SK-N-SH (cell line): ENCODE measurements at regions not wholly inside any gene's neighbourhood (a gene's known extent, or its start where the extent isn't known, plus 50 kb on each side); places are given as distances from the start of the nearest gene placed in this dataset.

Experiments
- CTCF ChIA-PET: fragments of 300-600, 350-600 bp; formaldehyde crosslinking; extraction: SDS; loops from one replicate; lab custom pipeline; 2021; lab: Yijun Ruan, JAX
- POLR2A ChIA-PET: fragments of 350-600 bp; sonication (Branson Sonifier 250); formaldehyde crosslinking; extraction: SDS; loops from one replicate; lab custom pipeline; 2020; ENCODE audit warnings: antibody characterized with exemption, inconsistent platforms; lab: Yijun Ruan, JAX
- DNase-seq: peaks from one replicate; pipeline ENCODE4 v3.0.0; 2012
- H2AFZ ChIP-seq: fragments of 200-600 bp; sonication (generic); 2 replicates; pipeline ENCODE4 v1.8.1; 2016; ENCODE audit warnings: antibody characterized with exemption, mild to moderate bottlenecking, low read depth
- H3F3A ChIP-seq: fragments of 200-600 bp; sonication (generic); replicated peaks from 2 replicates; pipeline ENCODE3; 2016; ENCODE audit warnings: antibody characterized with exemption, mild to moderate bottlenecking; ENCODE audit not compliant: insufficient read depth
- H3K27ac ChIP-seq, 2 experiments: fragments of 200-500 bp in 1 of 2; fragments of 200-600 bp in 1 of 2; sonication (Bioruptor generic) in 1 of 2; sonication (generic), shearing (Covaris generic) in 1 of 2; 2 replicates each; pipeline versions ENCODE4 v1.5.1 to v1.6.1; 2014 to 2016; ENCODE audit warnings: low read depth in 2 of 2, inconsistent platforms in 1 of 2, low read length in 1 of 2, mild to moderate bottlenecking in 1 of 2, mixed read lengths in 1 of 2
- H3K27me3 ChIP-seq: fragments of 200-600 bp; sonication (generic), shearing (Covaris generic); 2 replicates; pipeline ENCODE4 v1.6.1; 2016; ENCODE audit warnings: mixed run types; ENCODE audit not compliant: insufficient read depth
- H3K36me3 ChIP-seq, 2 experiments: fragments of 200-500 bp in 1 of 2; fragments of 200-600 bp in 1 of 2; sonication (Bioruptor generic) in 1 of 2; sonication (generic) in 1 of 2; replicated peaks in 1 of 2; 2 replicates each; pipeline versions ENCODE3 to v1.5.1; 2014 to 2016; ENCODE audit warnings: low read length in 1 of 2, mild to moderate bottlenecking in 1 of 2; ENCODE audit not compliant: insufficient read depth in 2 of 2, control insufficient read depth in 1 of 2
- H3K4me1 ChIP-seq, 2 experiments: fragments of 200-500 bp in 1 of 2; fragments of 200-600 bp in 1 of 2; sonication (Bioruptor generic) in 1 of 2; sonication (generic), shearing (Covaris generic) in 1 of 2; 2 replicates each; pipeline versions ENCODE4 v1.5.1 to v1.6.1; 2014 to 2016; ENCODE audit warnings: low read depth in 1 of 2, low read length in 1 of 2, mixed run types in 1 of 2; ENCODE audit not compliant: insufficient read depth in 2 of 2, control insufficient read depth in 1 of 2
- H3K4me2 ChIP-seq: fragments of 200-600 bp; sonication (generic), shearing (Covaris generic); 2 replicates; pipeline ENCODE4 v1.6.1; 2017; ENCODE audit warnings: mixed run types
- H3K4me3 ChIP-seq, 2 experiments: fragments of 200-500 bp in 1 of 2; fragments of 200-600 bp in 1 of 2; sonication (Bioruptor generic) in 1 of 2; sonication (generic), shearing (Covaris generic) in 1 of 2; 2 replicates each; pipeline versions ENCODE4 v1.5.1 to v1.8.1; 2014 to 2016; ENCODE audit warnings: low read depth in 2 of 2, inconsistent platforms in 1 of 2, low read length in 1 of 2, mild to moderate bottlenecking in 1 of 2, mixed read lengths in 1 of 2, moderate library complexity in 1 of 2
- H3K79me2 ChIP-seq: fragments of 200-600 bp; sonication (generic); 2 replicates; pipeline ENCODE4 v1.8.1; 2017; ENCODE audit warnings: mild to moderate bottlenecking; ENCODE audit not compliant: insufficient read depth
- H3K9ac ChIP-seq: fragments of 200-600 bp; sonication (generic); 2 replicates; pipeline ENCODE4 v1.6.1; 2017; ENCODE audit warnings: mixed run types
- H3K9me2 ChIP-seq: fragments of 200-600 bp; sonication (generic); 2 replicates; pipeline ENCODE4 v1.6.1; 2017; ENCODE audit warnings: mixed run types
- H3K9me3 ChIP-seq: fragments of 200-600 bp; sonication (generic); 2 replicates; pipeline ENCODE4 v1.6.1; 2017; ENCODE audit warnings: mixed run types, mild to moderate bottlenecking, moderate library complexity
- H4K20me1 ChIP-seq: fragments of 200-600 bp; sonication (generic); 2 replicates; pipeline ENCODE4 v1.6.1; 2017; ENCODE audit warnings: mild to moderate bottlenecking, mixed run types; ENCODE audit not compliant: insufficient read depth
- ELF1 ChIP-seq: IDR thresholded peaks from 2 replicates; pipeline ENCODE4 v1.4.0; 2012
- EP300 ChIP-seq, 2 experiments: IDR thresholded peaks; 2 replicates each; pipeline versions ENCODE4 v1.4.0 to v1.6.1; 2012; ENCODE audit warnings: borderline replicate concordance in 1 of 2, low read depth in 1 of 2, low read length in 1 of 2
- FOSL2 ChIP-seq: IDR thresholded peaks from 2 replicates; pipeline ENCODE4 v1.4.0; 2012; ENCODE audit warnings: low read depth, mild to moderate bottlenecking, moderate library complexity, borderline replicate concordance
- FOXM1 ChIP-seq: IDR thresholded peaks from 2 replicates; pipeline ENCODE4 v1.4.0; 2012; ENCODE audit warnings: low read depth, mild to moderate bottlenecking
- GABPA ChIP-seq: IDR thresholded peaks from 2 replicates; pipeline ENCODE4 v1.4.0; 2012; ENCODE audit warnings: low read depth, mild to moderate bottlenecking
- JUND ChIP-seq: IDR thresholded peaks from 2 replicates; pipeline ENCODE4 v1.4.0; 2012
- MEF2A ChIP-seq: IDR thresholded peaks from 2 replicates; pipeline ENCODE4 v1.4.0; 2012; ENCODE audit warnings: low read depth, borderline replicate concordance
- MXI1 ChIP-seq: IDR thresholded peaks from 2 replicates; pipeline ENCODE4 v1.6.1; 2012; ENCODE audit warnings: mild to moderate bottlenecking, low read depth, low read length, improper control_type of control experiment
- NFIC ChIP-seq: IDR thresholded peaks from 2 replicates; pipeline ENCODE4 v1.4.0; 2012; ENCODE audit warnings: borderline replicate concordance
- PBX3 ChIP-seq: IDR thresholded peaks from 2 replicates; pipeline ENCODE4; 2012
- POLR2AphosphoS5 ChIP-seq: IDR thresholded peaks from 2 replicates; pipeline ENCODE4 v1.6.1; 2012; ENCODE audit warnings: low read depth, low read length
- SMC3 ChIP-seq: IDR thresholded peaks from 2 replicates; pipeline ENCODE4 v1.6.1; 2012; ENCODE audit warnings: low read depth, low read length, improper control_type of control experiment
- USF2 ChIP-seq: fragments of 150-350 bp; IDR thresholded peaks from 2 replicates; pipeline ENCODE4 v1.6.1; 2017; ENCODE audit warnings: antibody characterized with exemption, low read length, low read depth, borderline replicate concordance
- WGBS: methylation state at CpG from one replicate; pipeline ENCODE4 v1.1.6; 2017; ENCODE audit warnings: low lambda C conversion rate; 5-methylcytosine and 5-hydroxymethylcytosine counted together
- TF ChIP-seq, protein P1 (sequence below): fragments of 150-350 bp; IDR thresholded peaks from 2 replicates; pipeline ENCODE4 v1.6.1; 2016; ENCODE audit warnings: mild to moderate bottlenecking, low read depth, low read length
- TF ChIP-seq, protein P2 (sequence below): fragments of 200-600 bp; sonication (generic); IDR thresholded peaks from 2 replicates; pipeline ENCODE4 v1.6.1; 2017; ENCODE audit warnings: antibody characterized with exemption, mild to moderate bottlenecking, moderate library complexity

GRCh38 chr2:4464634-4465266 is 761.4 kb downstream of the DCDC2C start:
- Histone ChIP-seq H3K36me3 (no peaks in the 10 kb centered on the region), H3F3A (no peaks in the 10 kb centered on the region), H3K79me2 (no peaks in the 10 kb centered on the region), H3K4me2 (no peak overlapping the region), H3K4me1 (no peaks in the 10 kb centered on the region), H3K27me3 (no peaks in the 10 kb centered on the region), H3K27ac (no peak overlapping the region), H3K9ac (no peak overlapping the region), H3K4me3 (no peak overlapping the region), H4K20me1 (no peaks in the 10 kb centered on the region), H2AFZ (no peak overlapping the region), H3K9me3 (peaks cover 5% of the 10 kb centered on the region; the same call in 1 of the 2 replicates), H3K9me2 (no peaks in the 10 kb centered on the region)
- ChIA-PET CTCF (no interaction called here), POLR2A (no interaction called here)
- TF ChIP-seq FOSL2 (no peak), ELF1 (no peak), MXI1 (no peak), JUND (no peak), NFIC (no peak)
- TF ChIP-seq, protein P1, sequence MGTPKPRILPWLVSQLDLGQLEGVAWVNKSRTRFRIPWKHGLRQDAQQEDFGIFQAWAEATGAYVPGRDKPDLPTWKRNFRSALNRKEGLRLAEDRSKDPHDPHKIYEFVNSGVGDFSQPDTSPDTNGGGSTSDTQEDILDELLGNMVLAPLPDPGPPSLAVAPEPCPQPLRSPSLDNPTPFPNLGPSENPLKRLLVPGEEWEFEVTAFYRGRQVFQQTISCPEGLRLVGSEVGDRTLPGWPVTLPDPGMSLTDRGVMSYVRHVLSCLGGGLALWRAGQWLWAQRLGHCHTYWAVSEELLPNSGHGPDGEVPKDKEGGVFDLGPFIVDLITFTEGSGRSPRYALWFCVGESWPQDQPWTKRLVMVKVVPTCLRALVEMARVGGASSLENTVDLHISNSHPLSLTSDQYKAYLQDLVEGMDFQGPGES, result no peak
- TF ChIP-seq, protein P2, sequence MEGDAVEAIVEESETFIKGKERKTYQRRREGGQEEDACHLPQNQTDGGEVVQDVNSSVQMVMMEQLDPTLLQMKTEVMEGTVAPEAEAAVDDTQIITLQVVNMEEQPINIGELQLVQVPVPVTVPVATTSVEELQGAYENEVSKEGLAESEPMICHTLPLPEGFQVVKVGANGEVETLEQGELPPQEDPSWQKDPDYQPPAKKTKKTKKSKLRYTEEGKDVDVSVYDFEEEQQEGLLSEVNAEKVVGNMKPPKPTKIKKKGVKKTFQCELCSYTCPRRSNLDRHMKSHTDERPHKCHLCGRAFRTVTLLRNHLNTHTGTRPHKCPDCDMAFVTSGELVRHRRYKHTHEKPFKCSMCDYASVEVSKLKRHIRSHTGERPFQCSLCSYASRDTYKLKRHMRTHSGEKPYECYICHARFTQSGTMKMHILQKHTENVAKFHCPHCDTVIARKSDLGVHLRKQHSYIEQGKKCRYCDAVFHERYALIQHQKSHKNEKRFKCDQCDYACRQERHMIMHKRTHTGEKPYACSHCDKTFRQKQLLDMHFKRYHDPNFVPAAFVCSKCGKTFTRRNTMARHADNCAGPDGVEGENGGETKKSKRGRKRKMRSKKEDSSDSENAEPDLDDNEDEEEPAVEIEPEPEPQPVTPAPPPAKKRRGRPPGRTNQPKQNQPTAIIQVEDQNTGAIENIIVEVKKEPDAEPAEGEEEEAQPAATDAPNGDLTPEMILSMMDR, result no peak
- DNase-seq, result no peak
- WGBS, result 29% methylated on average over 12 of the region's 12 CpGs

DNA sequence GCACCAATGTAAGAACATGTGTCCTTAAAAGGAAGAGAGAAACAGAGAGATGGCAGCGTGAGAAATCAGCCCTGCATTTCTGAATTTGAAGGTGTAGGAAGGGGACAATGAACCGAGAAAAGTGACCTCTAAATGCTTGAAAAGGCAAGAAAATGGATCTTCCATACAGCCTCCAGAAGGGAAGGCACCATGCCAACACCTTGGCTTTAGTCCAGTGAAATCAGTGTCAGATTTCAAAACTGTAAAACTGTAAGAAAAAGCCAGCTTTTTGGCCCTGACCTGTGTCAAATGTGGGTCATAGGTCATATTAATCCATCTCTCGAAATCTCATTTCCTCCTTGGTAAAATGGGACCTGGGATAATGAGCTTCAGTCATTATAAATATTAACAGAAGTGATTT is 762.3 kb downstream of the DCDC2C start:
- no peak overlapping the region for H3K9ac ChIP-seq
- H3K4me2 ChIP-seq, result no peak overlapping the region
- no peaks in the 10 kb centered on the region for H3K79me2 ChIP-seq
- no peak overlapping the region for H3K4me3 ChIP-seq
- H3K27ac ChIP-seq, result no peak overlapping the region
- H3K27me3 ChIP-seq, result no peaks in the 10 kb centered on the region
- no peaks in the 10 kb centered on the region for H3F3A ChIP-seq
- DNase-seq, result no peak
- H3K9me2 ChIP-seq, result no peaks in the 10 kb centered on the region
- TF ChIP-seq MEF2A, result no peak
- POLR2A ChIA-PET, result no interaction called here
- no peaks in the 10 kb centered on the region for H4K20me1 ChIP-seq
- H3K9me3 ChIP-seq, result no peaks in the 10 kb centered on the region
- no peak overlapping the region for H2AFZ ChIP-seq
- no peaks in the 10 kb centered on the region for H3K4me1 ChIP-seq
- WGBS, result 13% methylated on average over 3 of the region's 3 CpGs
- no peaks in the 10 kb centered on the region for H3K36me3 ChIP-seq
- CTCF ChIA-PET, result no interaction called here

DNA sequence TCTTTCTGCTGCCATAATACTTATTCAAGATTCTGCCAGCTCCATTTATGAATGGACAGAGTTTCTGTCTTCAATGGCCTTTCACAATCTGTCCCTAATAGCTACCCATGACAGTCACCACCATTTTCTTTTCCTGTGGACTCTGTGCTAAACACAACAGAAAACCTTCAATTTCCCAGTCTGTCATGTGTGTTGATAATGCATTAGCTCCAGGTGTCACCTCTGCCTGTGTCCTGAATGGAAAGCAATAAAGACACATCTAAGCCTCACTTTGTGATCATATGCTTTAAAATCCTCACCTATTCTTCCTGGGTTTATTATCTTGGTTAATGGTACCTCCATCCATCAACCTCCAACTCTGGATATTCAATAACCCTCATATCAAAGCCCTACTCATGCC is 772.2 kb downstream of the DCDC2C start:
- Histone ChIP-seq H3K79me2 (no peaks in the 10 kb centered on the region), H3K4me2 (no peak overlapping the region), H2AFZ (no peak overlapping the region), H3K9me3 (no peaks in the 10 kb centered on the region; the same call in 1 of the 2 replicates), H3K27me3 (no peaks in the 10 kb centered on the region), H3F3A (no peaks in the 10 kb centered on the region), H3K4me1 (no peaks in the 10 kb centered on the region), H3K9ac (no peak overlapping the region), H3K27ac (no peak overlapping the region), H3K9me2 (no peaks in the 10 kb centered on the region), H3K4me3 (no peak overlapping the region), H3K36me3 (no peaks in the 10 kb centered on the region), H4K20me1 (no peaks in the 10 kb centered on the region)
- POLR2A ChIA-PET, result no interaction called here
- DNase-seq, result no peak
- CTCF ChIA-PET, result interaction anchor here (0.9 kb wide), 1 partner anchor 860 kb away, joined by 5 read pairs; no protein-coding TSS in a partner anchor
- TF ChIP-seq USF2, result no peak
- TF ChIP-seq SMC3, result no peak
- TF ChIP-seq GABPA, result no peak
- no peak for TF ChIP-seq POLR2AphosphoS5
- no peak for TF ChIP-seq FOXM1
- no peak for TF ChIP-seq FOSL2
- no peak for TF ChIP-seq ELF1
- no peak for TF ChIP-seq EP300 (IDR thresholded peaks at IDR 0.05; ENCODE audit: borderline replicate concordance in 1 of 2, low read depth in 1 of 2, low read length in 1 of 2)
- no peak for TF ChIP-seq PBX3
